Body of pancreas (tissue), 4 donors: ENCODE measurements at regions not wholly inside any gene's neighbourhood (a gene's known extent, or its start where the extent isn't known, plus 50 kb on each side); places are given as distances from the start of the nearest gene placed in this dataset.

Experiments
- POLR2A ChIP-seq, 3 donors: fragments of 450-650 bp; IDR thresholded peaks; one replicate each; pipeline ENCODE4 v1.6.1; 2016; ENCODE audit warnings: antibody characterized with exemption in 3 of 3, mild to moderate bottlenecking in 2 of 3
- TF ChIP-seq, protein P1 (sequence below), 7 experiments: fragments of 450-650 bp in 4 of 7; fragments of 200-600 bp in 3 of 7; sonication (generic) in 3 of 7; IDR thresholded peaks; one replicate each; pipeline ENCODE4 v1.5.1; 2016 to 2019; ENCODE audit warnings: antibody characterized with exemption in 7 of 7

DNA sequence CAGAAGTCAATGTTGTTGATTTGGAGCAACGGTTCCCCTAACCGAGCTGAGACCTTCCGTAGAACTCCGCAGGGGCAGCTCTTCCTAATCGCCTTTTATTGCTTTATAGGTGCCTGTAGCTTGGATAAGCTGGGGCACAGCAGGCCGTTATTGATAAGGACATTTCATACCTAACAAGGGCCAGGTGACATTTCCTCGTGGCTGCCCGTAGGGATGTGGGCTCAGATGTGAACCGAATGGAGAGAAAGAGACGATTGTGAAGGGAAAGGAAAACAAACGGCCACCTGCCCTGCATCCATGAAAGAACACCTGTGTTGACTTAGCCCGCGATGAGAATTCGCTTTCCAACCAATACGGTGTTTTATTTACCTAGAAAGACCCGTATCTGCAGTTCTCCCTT, 53.3 kb upstream of the DACT2 start:
- TF ChIP-seq, protein P1, sequence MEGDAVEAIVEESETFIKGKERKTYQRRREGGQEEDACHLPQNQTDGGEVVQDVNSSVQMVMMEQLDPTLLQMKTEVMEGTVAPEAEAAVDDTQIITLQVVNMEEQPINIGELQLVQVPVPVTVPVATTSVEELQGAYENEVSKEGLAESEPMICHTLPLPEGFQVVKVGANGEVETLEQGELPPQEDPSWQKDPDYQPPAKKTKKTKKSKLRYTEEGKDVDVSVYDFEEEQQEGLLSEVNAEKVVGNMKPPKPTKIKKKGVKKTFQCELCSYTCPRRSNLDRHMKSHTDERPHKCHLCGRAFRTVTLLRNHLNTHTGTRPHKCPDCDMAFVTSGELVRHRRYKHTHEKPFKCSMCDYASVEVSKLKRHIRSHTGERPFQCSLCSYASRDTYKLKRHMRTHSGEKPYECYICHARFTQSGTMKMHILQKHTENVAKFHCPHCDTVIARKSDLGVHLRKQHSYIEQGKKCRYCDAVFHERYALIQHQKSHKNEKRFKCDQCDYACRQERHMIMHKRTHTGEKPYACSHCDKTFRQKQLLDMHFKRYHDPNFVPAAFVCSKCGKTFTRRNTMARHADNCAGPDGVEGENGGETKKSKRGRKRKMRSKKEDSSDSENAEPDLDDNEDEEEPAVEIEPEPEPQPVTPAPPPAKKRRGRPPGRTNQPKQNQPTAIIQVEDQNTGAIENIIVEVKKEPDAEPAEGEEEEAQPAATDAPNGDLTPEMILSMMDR (IDR thresholded peaks at IDR 0.05), result no peak
- TF ChIP-seq POLR2A (IDR thresholded peaks at IDR 0.05), result no peak
